HG03066 (cell line): ENCODE measurements at regions not wholly inside any gene's neighbourhood (a gene's known extent, or its start where the extent isn't known, plus 50 kb on each side); places are given as distances from the start of the nearest gene placed in this dataset.

ENCODE experiments used
- ATAC-seq: cut with Tn5 transposase; IDR thresholded peaks from one replicate; pipeline ENCODE4 v1.9.1; 2021; ENCODE audit warnings: low read depth; ENCODE audit not compliant: unreplicated experiment

- ATAC-seq = no peak
These were observed 82.3 kb downstream of the MYCN start for GRCh38 chr2:16022548-16023240.

DNA sequence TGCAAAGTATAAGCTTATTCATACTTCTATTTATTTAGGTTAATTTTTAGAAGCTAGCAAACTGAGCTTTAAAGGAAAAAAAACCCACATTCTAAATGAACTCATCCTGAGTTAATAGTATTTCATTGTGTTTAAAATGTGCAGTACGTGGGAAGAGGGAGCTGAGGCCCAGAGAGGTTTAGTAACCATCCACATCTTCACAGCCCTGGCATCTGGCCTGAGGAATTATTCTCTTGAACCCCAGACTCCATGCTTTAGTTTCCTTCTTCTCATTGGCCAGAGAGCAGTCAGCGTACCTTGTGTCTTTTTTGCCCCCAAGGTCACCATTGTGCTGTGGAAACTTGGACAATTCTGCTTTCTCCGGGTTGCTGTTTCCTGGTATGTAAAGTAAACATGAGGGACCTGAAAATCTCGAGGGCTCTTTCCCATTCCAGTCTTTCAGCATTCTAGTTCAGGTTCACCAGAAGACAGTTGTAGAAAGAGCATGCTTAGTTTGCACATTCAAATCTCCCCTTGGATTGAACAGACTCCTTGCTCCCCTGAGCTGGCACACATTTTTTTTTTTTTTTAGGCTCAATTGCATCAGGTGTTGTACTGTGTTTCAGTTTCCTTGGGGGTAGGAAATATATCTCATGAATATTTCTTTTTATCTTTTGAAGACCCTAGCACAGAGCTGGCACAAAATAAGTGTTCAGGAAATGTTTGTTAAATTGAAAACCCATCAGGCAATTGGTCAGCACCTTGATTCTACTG lies 81.4 kb downstream of the MYCN start:
- ATAC-seq = no peak

DNA sequence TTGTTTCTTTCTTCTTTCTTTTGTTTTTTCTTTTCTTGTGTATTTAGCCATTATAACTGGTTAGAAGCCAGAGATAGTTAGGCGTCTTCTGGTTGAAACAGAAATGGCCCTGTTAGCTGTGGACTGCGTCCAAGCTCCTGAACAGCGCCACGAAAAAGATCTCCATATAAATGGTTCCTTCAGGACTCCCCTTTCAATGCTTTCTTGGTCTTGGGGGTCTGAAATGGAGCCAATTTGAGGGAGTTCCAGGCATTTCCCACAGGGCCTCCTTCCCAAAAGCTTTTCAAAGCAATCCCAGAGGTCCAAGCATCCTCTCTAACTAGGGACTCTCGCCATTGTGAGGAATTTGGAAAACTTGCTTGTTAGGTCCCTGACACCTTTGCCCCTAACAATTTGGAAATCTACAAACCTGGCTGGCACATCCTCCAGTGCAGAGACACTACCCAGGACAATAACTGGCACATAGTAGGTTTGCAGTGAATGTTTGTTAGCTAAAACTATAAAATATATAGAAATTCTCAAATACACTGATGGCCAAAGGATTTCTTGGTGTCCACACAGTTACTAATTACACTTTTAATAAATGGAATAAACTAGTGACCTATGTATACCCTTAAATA lies 80.1 kb downstream of the MYCN start:
- no peak for ATAC-seq

DNA sequence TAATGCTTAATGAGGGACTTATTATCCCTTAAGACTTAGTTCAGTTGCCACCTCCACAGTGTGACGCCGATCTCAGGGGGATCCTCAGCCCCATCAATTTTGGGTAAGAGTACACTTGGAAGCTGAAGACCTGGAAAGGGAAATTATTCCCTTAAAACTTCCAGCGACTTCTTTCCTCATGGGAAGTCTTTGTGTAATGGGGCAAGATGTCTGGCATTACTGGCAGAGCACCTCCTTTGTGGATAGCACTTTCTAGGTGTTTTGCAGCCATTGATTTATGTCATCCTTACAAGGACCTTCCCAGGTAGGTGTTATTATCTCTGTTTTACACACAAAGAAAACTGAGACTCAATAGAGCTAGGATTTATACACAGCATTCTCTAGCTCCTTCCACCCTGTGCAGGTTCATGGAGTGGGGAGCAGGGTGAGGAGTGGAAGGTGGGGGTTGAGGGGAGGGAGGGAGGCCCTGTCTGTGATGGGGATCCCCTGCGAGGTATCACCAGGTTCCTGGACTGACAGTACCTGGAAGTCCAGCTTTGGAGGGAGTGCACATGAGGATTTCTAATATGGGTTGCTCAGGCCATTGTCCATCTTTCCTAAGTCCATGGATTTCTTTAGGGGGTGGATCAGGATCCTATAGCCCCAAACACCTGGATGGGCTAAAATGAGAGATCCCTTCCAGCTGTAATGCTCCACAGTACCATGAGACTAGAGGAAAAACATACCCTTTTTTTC lies 79.4 kb downstream of the MYCN start:
- ATAC-seq = no peak

DNA sequence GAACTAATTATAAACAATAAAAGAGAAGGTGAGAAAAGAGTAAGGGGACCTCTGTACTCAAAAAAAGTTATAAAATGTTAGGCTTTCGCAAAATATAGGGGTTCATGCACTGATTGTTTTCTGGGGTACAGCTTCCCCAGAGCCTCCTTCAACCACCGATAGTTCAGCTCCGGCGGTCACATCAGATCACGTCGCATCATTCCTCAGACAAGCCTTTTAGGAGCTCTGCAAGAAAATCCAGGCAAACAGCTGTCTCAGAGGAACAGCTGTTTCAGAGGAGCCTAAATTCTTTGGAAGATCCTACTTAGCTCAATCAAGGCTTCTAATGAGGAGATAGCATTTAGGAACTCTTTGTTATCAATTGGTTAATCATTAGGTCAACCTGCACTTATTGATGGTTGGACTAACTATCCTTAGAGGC lies 78.7 kb downstream of the MYCN start:
- ATAC-seq = no peak

GRCh38 chr2:16018277-16019059 lies 78.1 kb downstream of the MYCN start:
- ATAC-seq = no peak

DNA sequence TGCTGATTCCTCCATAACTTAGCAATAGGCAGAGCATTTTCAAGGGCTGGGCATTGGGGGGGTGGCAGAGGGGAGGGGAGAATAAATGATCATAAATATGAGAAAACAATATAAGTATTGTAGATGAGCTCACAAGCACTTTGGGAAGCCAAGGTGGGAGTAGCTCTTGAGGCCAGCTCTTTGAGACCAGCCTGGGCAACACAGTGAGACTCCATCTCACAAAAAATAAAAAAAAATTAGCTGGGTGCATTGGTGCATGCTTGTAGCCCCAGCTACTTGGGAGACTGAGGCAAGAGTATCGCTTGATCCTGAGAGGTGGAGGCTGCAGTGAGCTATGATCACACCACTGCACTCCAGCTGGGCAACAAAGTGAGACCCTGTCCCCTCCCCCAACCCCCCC lies 75.9 kb downstream of the MYCN start:
- no peak for ATAC-seq

DNA sequence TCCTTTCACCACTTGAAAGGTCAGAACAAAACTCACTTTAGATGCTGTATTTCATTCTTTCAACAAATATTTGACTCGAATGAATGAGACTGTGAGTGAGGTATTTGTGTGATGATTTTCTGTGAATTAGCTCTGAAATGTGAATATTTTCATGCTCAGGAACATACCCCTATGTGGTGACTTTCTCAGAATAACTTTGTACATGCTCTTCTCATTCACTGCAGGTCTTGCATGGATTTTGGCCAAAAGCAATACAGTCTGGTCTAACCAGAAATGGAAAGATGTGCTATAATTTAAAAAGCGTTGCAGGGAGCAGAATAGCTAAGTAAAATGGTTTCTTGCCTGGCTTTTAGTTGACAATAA lies 75.5 kb downstream of the MYCN start:
- ATAC-seq = no peak

DNA sequence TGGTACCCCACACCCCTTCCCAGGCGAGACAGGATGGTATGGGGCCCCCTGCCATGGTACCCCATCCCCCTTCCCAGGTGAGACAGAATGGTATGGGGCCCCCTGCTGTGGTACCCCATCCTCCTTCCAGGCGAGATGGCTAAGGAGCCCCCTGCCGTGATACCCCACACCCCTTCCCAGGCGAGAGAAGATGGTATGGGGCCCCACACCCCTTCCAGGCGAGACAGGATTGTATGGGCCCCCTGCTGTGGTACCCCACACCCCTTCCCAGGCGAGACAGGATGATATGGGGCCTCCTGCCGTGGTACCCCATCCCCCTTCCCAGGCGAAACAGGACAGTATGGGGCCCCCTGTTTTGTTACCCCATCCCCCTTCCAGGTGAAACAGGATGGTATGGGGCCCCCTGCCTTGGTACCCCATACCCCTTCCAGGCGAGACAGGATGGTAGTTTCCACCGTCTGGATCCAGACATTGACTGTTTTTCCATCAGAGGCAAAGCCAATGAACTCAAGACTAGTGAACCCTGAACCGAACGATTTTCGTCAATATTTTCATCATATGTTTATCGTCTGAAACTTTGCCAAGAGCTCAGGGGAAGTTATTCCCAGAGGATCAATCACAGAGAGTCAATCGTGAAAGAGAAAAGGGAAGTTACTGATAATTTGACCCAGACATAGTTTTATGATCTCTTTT lies 75.0 kb downstream of the MYCN start:
- ATAC-seq = no peak

DNA sequence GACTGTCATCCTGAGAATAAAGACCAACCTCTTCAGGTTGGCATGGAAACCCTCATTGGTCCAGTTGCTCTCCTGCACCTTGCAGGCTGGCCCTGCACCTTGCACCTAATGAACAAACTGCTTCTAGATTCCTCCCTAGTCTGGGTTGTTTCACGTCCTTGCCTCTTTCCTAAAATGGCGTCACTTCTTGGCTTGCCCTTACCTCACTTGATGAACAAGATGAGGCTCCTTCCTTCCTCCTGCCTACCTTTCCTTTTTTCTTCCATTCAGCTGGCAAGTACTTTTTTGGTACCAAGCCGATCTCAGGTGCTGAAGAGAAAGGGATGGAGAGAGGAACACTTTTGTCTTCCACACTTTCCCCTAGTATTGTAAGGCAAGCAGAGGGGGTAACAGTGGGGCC lies 74.5 kb downstream of the MYCN start:
- no peak for ATAC-seq

- no peak for ATAC-seq
These were observed 73.9 kb downstream of the MYCN start for GRCh38 chr2:16014041-16014787.

DNA sequence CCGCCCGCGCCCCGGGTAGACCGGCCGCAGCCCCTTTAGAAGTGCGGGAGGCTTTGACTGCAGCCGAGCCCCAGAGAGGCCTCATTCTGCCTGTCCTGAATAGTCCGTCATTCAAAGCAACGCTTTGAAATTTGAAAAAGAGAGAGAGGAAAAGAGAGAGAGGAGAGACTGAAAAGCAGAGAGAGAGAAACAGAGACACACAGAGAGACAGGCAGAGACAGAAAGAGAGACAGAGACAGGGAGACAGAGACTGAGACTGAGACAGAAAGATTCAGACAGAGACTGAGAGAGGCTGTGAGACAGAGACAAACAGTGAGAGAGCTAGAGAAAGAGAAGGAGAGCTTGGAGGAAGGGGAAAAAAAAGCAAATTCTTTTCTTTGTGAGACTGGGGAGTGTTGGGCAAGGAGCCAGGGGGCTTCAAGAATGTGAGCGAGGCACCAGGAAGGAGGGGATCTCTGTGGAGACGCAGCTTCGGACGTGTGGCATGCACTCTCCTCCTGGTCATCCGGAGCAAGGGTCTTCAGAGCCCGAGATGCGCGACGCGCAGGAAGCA lies 73.1 kb downstream of the MYCN start:
- no peak for ATAC-seq

DNA sequence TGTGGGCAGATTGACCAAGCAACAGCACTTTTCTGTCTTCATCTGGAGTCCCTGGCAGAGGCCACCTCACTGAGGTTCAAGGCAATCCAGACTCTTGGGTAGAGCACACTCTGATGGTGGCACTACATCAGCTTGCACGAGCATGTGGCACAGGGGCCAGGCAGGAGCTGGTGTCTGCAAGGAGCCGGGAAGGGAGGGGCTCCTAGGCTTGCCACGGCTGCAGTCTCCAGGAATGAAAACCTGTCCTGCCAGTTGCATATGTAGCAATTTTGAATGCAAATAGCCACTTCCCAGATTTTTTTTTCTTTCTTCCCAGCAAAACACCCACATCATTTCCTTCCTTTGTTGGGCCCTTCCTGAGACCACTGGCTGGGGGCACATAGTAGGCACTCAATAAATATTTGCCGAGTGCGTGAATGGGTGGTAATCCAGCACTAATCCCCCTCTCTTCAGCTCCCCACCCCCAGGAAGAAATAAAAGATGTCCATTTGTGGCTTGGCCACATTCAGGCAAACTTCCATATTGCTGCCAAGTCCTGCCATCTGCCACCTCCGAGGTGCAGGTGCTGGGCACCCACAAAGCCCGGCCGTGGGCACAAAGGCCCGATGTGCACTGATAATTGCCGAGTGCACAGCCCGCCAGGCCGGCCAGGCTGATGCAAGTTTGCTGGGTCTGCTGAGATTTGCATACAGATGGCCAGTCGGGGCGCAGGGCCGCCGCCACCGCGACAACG lies 72.4 kb downstream of the MYCN start:
- no peak for ATAC-seq

DNA sequence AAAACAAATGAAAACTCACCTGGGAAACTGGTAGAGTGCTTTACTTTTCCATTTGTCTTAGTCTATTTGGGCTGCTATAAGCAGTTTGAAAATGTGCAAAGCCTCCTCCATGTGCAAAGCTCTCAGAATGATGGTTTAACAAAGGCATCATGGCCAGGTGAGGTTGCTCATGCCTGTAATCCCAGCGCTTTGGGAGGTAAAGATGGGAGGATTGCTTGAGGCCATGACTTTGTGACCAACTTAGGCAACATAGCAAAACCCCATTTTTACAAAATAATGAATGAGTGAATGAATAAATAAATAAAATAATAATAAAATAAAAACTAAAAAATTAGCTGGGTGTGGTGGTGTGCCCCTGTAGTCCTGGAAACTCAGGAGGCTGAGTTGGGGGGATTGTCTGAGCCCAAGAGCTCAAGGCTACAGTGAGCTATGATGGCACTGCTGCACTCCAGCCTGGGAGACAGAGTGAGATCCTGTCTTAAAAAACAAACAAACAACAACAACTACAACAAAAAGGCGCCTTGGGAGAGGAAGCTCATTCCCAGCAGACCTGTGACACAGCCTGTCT lies 71.8 kb downstream of the MYCN start:
- no peak for ATAC-seq

DNA sequence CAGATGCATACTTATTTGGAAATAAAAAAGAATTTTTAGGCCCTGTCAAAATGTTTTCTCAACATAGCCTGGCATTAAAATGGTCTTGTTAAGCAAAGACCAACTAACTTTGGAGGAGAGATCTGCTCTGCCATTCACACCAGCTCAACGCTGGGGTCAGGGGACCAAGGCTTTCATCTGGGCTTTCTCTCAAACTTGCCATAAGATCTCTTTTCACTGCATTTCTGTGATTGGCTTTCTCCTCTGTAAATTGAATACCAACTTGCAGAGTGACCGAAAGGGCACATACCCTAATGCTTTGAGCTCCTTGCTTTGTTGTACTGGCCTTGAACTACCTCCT lies 71.2 kb downstream of the MYCN start:
- ATAC-seq = no peak

DNA sequence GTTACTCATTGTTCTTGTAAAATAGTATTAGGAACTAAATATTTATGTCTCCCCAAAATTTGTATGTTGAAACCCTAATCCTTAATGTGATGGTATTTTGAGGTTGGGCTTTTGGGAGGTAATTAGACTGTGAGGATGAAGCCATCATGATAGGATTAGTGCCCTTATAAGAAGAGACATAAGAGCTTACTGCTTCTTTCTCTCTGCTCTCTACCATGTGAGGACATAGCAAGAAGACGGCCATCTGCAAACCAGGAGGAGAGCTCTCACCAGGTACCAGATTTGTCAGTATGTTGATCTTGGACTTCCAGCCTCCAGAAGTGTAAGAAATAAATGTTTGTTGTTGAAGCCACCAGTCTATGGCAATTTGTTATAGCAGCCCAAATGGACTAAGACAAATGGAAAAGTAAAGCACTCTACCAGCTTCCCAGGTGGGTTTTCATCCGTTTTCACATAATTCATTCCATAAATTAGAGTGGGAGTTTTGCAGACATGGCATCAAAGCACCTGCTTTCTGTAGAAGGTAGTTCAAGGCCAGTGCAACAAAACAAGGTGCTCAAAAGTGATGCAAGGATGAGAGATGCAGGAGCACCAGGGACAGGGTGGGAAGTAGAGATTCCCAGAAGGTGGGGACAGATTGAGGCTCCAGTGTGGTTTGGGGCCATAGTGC lies 70.7 kb downstream of the MYCN start:
- no peak for ATAC-seq

- no peak for ATAC-seq
These were observed 69.7 kb downstream of the MYCN start for GRCh38 chr2:16010011-16010410.

DNA sequence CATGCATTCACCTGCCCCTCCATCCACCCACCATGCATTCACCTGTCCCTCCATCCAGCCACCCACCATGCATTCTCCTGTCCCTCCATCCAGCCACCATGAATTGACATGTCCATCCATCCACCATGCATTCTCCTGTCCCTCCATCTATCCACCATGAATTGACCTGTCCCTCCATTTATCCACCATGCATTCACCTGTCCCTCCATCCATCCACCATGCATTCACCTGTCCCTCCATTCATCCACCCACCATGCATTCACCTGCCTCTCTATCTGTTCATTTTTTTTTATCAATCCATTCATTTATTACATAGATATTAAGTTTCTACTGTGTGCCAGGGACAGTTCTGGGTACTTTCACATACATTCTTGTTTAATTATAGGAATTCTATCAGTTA lies 69.2 kb downstream of the MYCN start:
- ATAC-seq = no peak
